Lower lobe of right lung (tissue), 2 donors: ENCODE measurements at regions not wholly inside any gene's neighbourhood (a gene's known extent, or its start where the extent isn't known, plus 50 kb on each side); places are given as distances from the start of the nearest gene placed in this dataset.

Experiments
- ATAC-seq, 2 donors: fragments of 200-7000 bp; cut with Tn5 transposase; one replicate each; pipeline ENCODE4 v1.9.1; 2020 to 2022; ENCODE audit warnings: mild to moderate bottlenecking in 2 of 2, moderate library complexity in 2 of 2
- DNase-seq: peaks from one replicate; pipeline ENCODE4 v3.0.0-alpha.2; 2020
- H3K27ac ChIP-seq: fragments of 200-600 bp; one replicate; pipeline ENCODE4 v1.8.0; 2022
- H3K27me3 ChIP-seq: fragments of 200-600 bp; one replicate; pipeline ENCODE4 v1.8.0; 2022; ENCODE audit warnings: low read depth
- H3K36me3 ChIP-seq: fragments of 200-600 bp; one replicate; pipeline ENCODE4 v1.8.0; 2022; ENCODE audit warnings: mild to moderate bottlenecking
- H3K4me1 ChIP-seq: fragments of 200-600 bp; one replicate; pipeline ENCODE4 v1.8.0; 2022
- H3K4me3 ChIP-seq: fragments of 200-600 bp; one replicate; pipeline ENCODE4 v1.8.0; 2022; ENCODE audit warnings: mild to moderate bottlenecking
- H3K9me3 ChIP-seq: fragments of 200-600 bp; one replicate; pipeline ENCODE4 v1.8.0; 2022
- CTCF ChIP-seq: fragments of 200-600 bp; IDR thresholded peaks from one replicate; pipeline ENCODE4 v1.8.0; 2022; ENCODE audit warnings: antibody characterized with exemption, mild to moderate bottlenecking
- intact Hi-C: fragments of 100-400 bp; cut with DNase I; formaldehyde crosslinking; loops from one replicate; pipeline ENCODE4 v1.11.0; 2022
- donor health status: DM: no; HTN: yes; CAD: no; lungs with severe emphysema.

- ATAC-seq (no peak), DNase-seq (no peak)
- H3K9me3 ChIP-seq = no peaks in the 10 kb centered on the region
- H3K36me3 ChIP-seq = no peaks in the 10 kb centered on the region
- no peak for TF ChIP-seq CTCF
- no peaks in the 10 kb centered on the region for H3K4me1 ChIP-seq
- H3K27me3 ChIP-seq = no peaks in the 10 kb centered on the region
- H3K27ac ChIP-seq = no peak overlapping the region
- intact Hi-C loops = no loop called here
- no peak overlapping the region for H3K4me3 ChIP-seq
These were observed 701.2 kb upstream of the PTBP2 start for GRCh38 chr1:96020378-96020777.

- no peak for ATAC-seq
- H3K36me3 ChIP-seq = no peaks in the 10 kb centered on the region
- no peak for TF ChIP-seq CTCF
- no peaks in the 10 kb centered on the region for H3K4me1 ChIP-seq
- no peak overlapping the region for H3K4me3 ChIP-seq
- intact Hi-C loops = no loop called here
- H3K27me3 ChIP-seq = no peaks in the 10 kb centered on the region
- no peaks in the 10 kb centered on the region for H3K9me3 ChIP-seq
- H3K27ac ChIP-seq = no peak overlapping the region
- DNase-seq = no peak
These were observed 696.5 kb upstream of the PTBP2 start for GRCh38 chr1:96025062-96025461.

GRCh38 chr1:96028071-96028470 lies 693.5 kb upstream of the PTBP2 start:
- H3K27ac ChIP-seq = no peak overlapping the region
- no peaks in the 10 kb centered on the region for H3K9me3 ChIP-seq
- no peak for TF ChIP-seq CTCF
- ATAC-seq (peak in 1 of 2 donors; percentile 24), DNase-seq (peak; percentile 28)
- H3K4me1 ChIP-seq = no peaks in the 10 kb centered on the region
- no peak overlapping the region for H3K4me3 ChIP-seq
- intact Hi-C loops = no loop called here
- no peaks in the 10 kb centered on the region for H3K27me3 ChIP-seq
- no peaks in the 10 kb centered on the region for H3K36me3 ChIP-seq

GRCh38 chr1:96030312-96030711 lies 691.3 kb upstream of the PTBP2 start:
- DNase-seq = no peak
- Histone ChIP-seq H3K27me3 (no peaks in the 10 kb centered on the region), H3K4me3 (no peak overlapping the region), H3K36me3 (no peaks in the 10 kb centered on the region), H3K4me1 (no peaks in the 10 kb centered on the region), H3K9me3 (no peaks in the 10 kb centered on the region), H3K27ac (no peak overlapping the region)
- ATAC-seq = no peak
- no peak for TF ChIP-seq CTCF
- intact Hi-C loops = no loop called here

GRCh38 chr1:96034006-96034405 lies 687.6 kb upstream of the PTBP2 start:
- no peak for TF ChIP-seq CTCF
- Histone ChIP-seq H3K27me3 (no peaks in the 10 kb centered on the region), H3K27ac (no peak overlapping the region), H3K4me3 (no peak overlapping the region), H3K9me3 (no peaks in the 10 kb centered on the region), H3K4me1 (no peaks in the 10 kb centered on the region), H3K36me3 (no peaks in the 10 kb centered on the region)
- DNase-seq = no peak
- intact Hi-C loops = no loop called here
- ATAC-seq = no peak

GRCh38 chr1:96036763-96037162 lies 684.8 kb upstream of the PTBP2 start:
- H3K27me3 ChIP-seq = no peaks in the 10 kb centered on the region
- intact Hi-C loops = no loop called here
- no peak overlapping the region for H3K4me3 ChIP-seq
- TF ChIP-seq CTCF = no peak
- H3K9me3 ChIP-seq = no peaks in the 10 kb centered on the region
- H3K36me3 ChIP-seq = no peaks in the 10 kb centered on the region
- no peak overlapping the region for H3K27ac ChIP-seq
- no peak for DNase-seq
- H3K4me1 ChIP-seq = no peaks in the 10 kb centered on the region
- no peak for ATAC-seq
